ENCODE measurements at regions not wholly inside any gene's neighbourhood (a gene's known extent, or its start where the extent isn't known, plus 50 kb on each side); places are given as distances from the start of the nearest gene placed in this dataset.

DNA sequence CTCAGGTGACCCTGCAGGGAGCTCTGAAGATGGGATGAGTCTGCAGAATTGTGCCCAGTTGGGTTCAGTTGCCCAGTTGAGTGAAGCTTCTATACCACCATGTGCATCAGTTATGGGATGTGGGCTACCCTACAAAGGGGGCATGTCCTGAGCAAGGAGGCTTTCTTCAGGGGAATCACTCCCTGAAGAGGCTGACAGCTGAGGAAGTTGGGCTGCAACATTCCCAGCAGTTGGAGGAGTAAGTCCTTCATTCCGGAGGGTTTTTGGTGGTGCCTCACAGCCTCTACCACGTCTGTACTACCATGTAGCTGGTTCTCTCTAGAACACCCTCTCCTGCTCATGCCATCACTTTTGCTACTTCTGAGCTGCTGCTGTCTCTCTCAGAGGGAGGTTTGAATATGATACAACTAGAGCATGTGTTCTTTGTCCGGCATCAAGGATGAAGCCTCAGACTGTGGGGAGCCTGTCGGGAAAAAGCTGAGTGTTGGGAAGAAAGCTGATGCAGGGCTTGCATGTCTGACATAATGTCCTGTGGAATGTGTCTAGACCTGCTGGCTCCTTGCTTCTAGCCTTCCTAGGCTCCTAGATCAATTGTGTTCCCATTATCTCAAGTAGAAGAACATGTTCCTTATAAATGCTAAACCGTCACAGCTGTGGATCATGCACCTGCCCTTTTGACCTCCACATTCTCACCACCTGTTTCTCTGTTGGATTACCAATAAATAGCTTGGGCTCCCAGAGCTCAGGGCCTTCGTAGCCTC, 355.8 kb downstream of the CCSER2 start:
- TF ChIP-seq, protein P1, sequence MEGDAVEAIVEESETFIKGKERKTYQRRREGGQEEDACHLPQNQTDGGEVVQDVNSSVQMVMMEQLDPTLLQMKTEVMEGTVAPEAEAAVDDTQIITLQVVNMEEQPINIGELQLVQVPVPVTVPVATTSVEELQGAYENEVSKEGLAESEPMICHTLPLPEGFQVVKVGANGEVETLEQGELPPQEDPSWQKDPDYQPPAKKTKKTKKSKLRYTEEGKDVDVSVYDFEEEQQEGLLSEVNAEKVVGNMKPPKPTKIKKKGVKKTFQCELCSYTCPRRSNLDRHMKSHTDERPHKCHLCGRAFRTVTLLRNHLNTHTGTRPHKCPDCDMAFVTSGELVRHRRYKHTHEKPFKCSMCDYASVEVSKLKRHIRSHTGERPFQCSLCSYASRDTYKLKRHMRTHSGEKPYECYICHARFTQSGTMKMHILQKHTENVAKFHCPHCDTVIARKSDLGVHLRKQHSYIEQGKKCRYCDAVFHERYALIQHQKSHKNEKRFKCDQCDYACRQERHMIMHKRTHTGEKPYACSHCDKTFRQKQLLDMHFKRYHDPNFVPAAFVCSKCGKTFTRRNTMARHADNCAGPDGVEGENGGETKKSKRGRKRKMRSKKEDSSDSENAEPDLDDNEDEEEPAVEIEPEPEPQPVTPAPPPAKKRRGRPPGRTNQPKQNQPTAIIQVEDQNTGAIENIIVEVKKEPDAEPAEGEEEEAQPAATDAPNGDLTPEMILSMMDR (conservative IDR thresholded peaks at IDR 0.05; ENCODE audit: low read length), result no peak
- no peak for TF ChIP-seq EZH2phosphoT487 (IDR thresholded peaks at IDR 0.05; ENCODE audit: borderline replicate concordance)

Data from Loucy (cell line).